WERI-Rb-1 (cell line): ENCODE measurements at regions not wholly inside any gene's neighbourhood (a gene's known extent, or its start where the extent isn't known, plus 50 kb on each side); places are given as distances from the start of the nearest gene placed in this dataset.
A peak's percentile ranks its signal among the peaks of the same experiment; 100 is the strongest.

Source experiments
- DNase-seq: peaks from one replicate; pipeline ENCODE4 v3.0.0-alpha.2; 2020
- H3K27ac ChIP-seq: fragments of 250-450 bp; sonication (Bioruptor Pico); 2 replicates; pipeline ENCODE4 v1.5.1; 2020; ENCODE audit warnings: mild to moderate bottlenecking, moderate library complexity
- H3K27me3 ChIP-seq: fragments of 250-450 bp; sonication (Bioruptor Pico); 2 replicates; pipeline ENCODE4 v1.5.1; 2021; ENCODE audit warnings: mild to moderate bottlenecking, low read depth, moderate library complexity; ENCODE audit not compliant: insufficient read depth, severe bottlenecking
- H3K36me3 ChIP-seq: fragments of 250-450 bp; sonication (Bioruptor Pico); 2 replicates; pipeline ENCODE4 v1.5.1; 2020; ENCODE audit warnings: mild to moderate bottlenecking, moderate library complexity
- H3K4me3 ChIP-seq: 2 replicates; pipeline ENCODE4 v1.5.1; 2011; ENCODE audit warnings: low read depth, mild to moderate bottlenecking, control low read depth, low read length
- H3K9me3 ChIP-seq: fragments of 250-450 bp; sonication (Bioruptor Pico); 2 replicates; pipeline ENCODE4 v1.5.1; 2021; ENCODE audit warnings: mild to moderate bottlenecking, moderate library complexity; ENCODE audit not compliant: severe bottlenecking
- TF ChIP-seq, protein P1 (sequence below): IDR thresholded peaks from 2 replicates; pipeline ENCODE4 v1.5.1; 2011; ENCODE audit warnings: low read depth, mild to moderate bottlenecking, control low read depth, inconsistent platforms, low read length

DNA sequence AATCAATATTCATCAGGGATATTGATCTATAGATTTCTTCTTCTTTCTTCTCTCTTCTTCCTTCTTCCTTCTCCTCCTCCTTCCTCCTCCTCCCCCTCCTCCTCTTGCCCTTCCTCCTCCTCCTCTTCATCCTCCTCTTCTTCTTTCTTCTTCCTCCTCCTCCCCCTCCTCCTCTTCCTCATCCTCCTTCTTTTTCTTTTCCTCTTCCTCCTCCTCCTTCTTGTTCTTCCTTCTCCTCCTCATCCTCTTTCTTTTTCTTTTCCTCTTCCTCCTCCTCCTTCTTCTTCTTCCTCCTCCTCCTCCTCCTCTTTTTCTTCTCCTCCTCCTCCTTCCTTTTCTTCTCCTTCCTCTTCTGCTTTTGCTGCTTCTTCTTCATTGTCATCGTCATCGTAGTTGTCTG is 52.4 kb upstream of the SERINC1 start:
- DNase-seq, result no peak
- Histone ChIP-seq H3K9me3 (no peaks in the 10 kb centered on the region), H3K27me3 (no peaks in the 10 kb centered on the region), H3K27ac (no peak overlapping the region), H3K36me3 (no peaks in the 10 kb centered on the region), H3K4me3 (no peak overlapping the region)
- TF ChIP-seq, protein P1, sequence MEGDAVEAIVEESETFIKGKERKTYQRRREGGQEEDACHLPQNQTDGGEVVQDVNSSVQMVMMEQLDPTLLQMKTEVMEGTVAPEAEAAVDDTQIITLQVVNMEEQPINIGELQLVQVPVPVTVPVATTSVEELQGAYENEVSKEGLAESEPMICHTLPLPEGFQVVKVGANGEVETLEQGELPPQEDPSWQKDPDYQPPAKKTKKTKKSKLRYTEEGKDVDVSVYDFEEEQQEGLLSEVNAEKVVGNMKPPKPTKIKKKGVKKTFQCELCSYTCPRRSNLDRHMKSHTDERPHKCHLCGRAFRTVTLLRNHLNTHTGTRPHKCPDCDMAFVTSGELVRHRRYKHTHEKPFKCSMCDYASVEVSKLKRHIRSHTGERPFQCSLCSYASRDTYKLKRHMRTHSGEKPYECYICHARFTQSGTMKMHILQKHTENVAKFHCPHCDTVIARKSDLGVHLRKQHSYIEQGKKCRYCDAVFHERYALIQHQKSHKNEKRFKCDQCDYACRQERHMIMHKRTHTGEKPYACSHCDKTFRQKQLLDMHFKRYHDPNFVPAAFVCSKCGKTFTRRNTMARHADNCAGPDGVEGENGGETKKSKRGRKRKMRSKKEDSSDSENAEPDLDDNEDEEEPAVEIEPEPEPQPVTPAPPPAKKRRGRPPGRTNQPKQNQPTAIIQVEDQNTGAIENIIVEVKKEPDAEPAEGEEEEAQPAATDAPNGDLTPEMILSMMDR, result no peak

DNA sequence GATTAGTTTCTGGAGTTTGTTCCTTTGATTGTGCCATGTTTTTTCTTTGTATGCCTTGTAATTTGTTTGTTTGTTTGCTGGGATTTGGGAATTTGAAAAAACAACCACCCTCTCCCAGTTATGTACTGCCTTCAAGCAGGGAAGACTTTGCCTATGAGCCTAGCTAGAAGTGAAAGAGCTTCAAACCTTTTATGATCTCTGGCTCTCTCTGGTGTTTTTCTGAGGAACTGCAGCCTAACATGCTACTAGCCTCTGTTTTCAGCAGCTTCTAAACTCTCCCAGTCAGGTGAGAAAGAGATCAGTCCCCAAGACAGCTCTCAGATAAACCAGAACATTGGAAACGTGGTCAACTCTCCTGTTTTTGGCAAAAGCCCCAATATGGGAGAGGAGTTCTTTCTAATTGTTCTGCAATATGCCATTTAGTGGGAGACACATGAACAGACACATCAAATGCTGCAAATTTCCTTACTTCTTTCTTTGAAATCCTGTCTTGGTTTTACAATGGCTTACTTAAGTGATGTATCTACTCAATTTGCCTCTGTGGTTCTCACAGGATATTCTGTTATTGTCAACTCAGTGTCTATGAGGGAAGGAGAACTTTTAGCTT is 58.9 kb upstream of the SERINC1 start:
- H3K27me3 ChIP-seq, result no peaks in the 10 kb centered on the region
- no peak overlapping the region for H3K4me3 ChIP-seq
- peak; percentile 73 for DNase-seq
- no peak overlapping the region for H3K27ac ChIP-seq
- H3K36me3 ChIP-seq, result no peaks in the 10 kb centered on the region
- TF ChIP-seq, protein P1, result peak; percentile 85
- H3K9me3 ChIP-seq, result no peaks in the 10 kb centered on the region

DNA sequence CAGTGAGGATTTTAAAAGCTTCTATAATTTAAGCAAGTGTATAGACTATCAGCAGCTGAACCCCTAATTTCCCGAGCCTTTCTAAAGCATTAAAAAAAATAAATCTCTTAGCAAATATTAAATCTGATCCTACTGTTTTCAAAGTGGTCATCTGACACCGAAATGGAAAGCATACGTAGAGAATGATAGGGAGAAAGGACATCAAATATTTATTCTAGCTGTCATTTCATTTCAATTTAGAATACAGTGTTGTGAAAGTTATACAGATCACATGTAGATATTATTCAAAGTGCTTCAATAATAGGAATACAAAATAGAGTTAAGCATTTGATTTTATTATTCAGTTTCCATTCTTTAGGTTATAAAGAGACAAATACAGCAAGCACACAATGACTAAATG is 61.9 kb upstream of the PKIB start:
- TF ChIP-seq, protein P1, result no peak
- Histone ChIP-seq H3K27me3 (no peaks in the 10 kb centered on the region), H3K27ac (no peak overlapping the region), H3K4me3 (no peak overlapping the region), H3K9me3 (no peaks in the 10 kb centered on the region), H3K36me3 (no peaks in the 10 kb centered on the region)
- DNase-seq, result no peak

DNA sequence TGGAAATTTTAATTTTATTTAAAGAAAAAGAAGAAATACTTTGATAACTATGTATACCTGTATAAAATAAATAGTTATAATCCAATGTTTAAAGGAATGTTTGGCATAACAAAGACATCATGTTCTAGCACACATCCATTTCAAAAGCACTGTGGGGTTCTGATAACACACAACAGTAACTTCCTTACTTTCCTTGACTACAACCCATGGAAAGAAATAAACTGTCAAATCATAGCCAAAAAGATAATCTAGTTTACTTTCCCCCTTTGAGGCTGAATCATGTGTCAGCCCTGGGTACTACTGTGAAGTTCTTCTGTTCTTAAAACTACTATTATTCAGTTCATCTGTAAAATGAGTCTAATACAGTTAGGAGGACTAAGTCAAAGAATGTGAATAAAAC is 61.4 kb upstream of the PKIB start:
- no peaks in the 10 kb centered on the region for H3K27me3 ChIP-seq
- H3K27ac ChIP-seq, result no peak overlapping the region
- no peaks in the 10 kb centered on the region for H3K9me3 ChIP-seq
- DNase-seq, result no peak
- TF ChIP-seq, protein P1, result no peak
- no peak overlapping the region for H3K4me3 ChIP-seq
- H3K36me3 ChIP-seq, result no peaks in the 10 kb centered on the region

DNA sequence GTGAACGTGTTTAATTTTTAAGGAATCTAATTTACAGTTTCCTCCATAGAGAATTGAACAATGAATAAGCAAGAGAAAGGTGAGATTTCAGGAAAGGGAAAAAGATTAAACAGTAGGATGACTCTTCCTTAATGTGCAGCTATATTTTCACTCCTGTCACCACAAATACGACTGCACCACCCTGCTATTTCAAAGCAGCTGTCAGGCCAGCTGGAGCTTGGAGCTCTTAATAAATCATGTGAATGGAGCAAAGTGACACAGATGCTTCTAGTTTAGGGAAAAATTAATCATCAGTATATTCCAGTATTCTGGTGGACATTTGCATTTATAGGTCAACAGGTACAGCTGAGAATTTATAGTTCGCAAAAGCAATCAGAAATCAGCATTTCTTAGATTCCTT is 56.5 kb upstream of the PKIB start:
- DNase-seq, result peak; percentile 46
- no peak overlapping the region for H3K4me3 ChIP-seq
- 0 out of 2 replicates have a peak overlapping the region, but pooled peaks have one; percentile 31 for H3K27ac ChIP-seq
- TF ChIP-seq, protein P1, result no peak
- no peaks in the 10 kb centered on the region for H3K36me3 ChIP-seq
- no peaks in the 10 kb centered on the region for H3K9me3 ChIP-seq
- H3K27me3 ChIP-seq, result no peaks in the 10 kb centered on the region

DNA sequence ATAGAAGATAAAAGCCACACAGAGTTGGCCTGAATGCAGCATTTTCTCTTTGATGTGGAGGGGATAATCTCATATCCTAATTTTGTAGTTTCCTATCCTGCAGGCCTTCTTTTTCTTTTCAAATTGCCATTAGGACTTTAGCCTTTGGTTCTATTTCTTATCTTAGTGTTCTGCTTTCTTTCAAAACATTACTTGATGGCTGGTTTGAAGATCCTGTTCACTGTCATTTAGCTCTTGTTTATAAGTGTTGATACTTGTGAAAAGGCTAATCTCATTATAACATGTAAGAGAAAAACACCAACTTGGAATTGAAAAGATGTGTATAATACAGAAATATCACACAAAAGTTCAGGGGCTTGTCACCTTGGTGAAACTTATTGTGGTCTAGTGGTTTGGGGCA is 54.6 kb upstream of the PKIB start:
- TF ChIP-seq, protein P1, result no peak
- Histone ChIP-seq H3K4me3 (no peak overlapping the region), H3K9me3 (no peaks in the 10 kb centered on the region), H3K36me3 (no peaks in the 10 kb centered on the region), H3K27ac (no peak overlapping the region), H3K27me3 (no peaks in the 10 kb centered on the region)
- DNase-seq, result no peak
